BJ (cell line): ENCODE measurements at regions not wholly inside any gene's neighbourhood (a gene's known extent, or its start where the extent isn't known, plus 50 kb on each side); places are given as distances from the start of the nearest gene placed in this dataset.

Experiments used
- CTCF ChIA-PET: fragments of 350-600 bp; formaldehyde crosslinking; extraction: SDS; loops from one replicate; lab custom pipeline; 2021; ENCODE audit warnings: antibody characterized with exemption, inconsistent platforms; lab: Yijun Ruan, JAX
- POLR2A ChIA-PET: fragments of 300-600 bp; sonication (Branson Sonifier 250); formaldehyde crosslinking; extraction: SDS; loops from one replicate; lab custom pipeline; 2021; ENCODE audit warnings: antibody characterized with exemption; lab: Charles Lee
- DNase-seq: peaks from one replicate; pipeline ENCODE4 v3.0.0-alpha.2; 2011; ENCODE audit warnings: low read depth
- H3K27me3 ChIP-seq: 2 replicates; pipeline ENCODE4 v1.6.0; 2011; ENCODE audit warnings: low read length; ENCODE audit not compliant: control insufficient read depth, insufficient read depth
- H3K36me3 ChIP-seq: 2 replicates; pipeline ENCODE4 v1.5.1; 2011; ENCODE audit warnings: low read length; ENCODE audit not compliant: control insufficient read depth, insufficient read depth
- H3K4me3 ChIP-seq: 2 replicates; pipeline ENCODE4 v1.5.1; 2011; ENCODE audit warnings: low read depth, mild to moderate bottlenecking, control low read depth, low read length
- TF ChIP-seq, protein P1 (sequence below): IDR thresholded peaks from 2 replicates; pipeline ENCODE4 v1.5.1; 2011; ENCODE audit warnings: low read depth, mild to moderate bottlenecking, control low read depth, inconsistent platforms, low read length, moderate library complexity; ENCODE audit not compliant: insufficient read depth

DNA sequence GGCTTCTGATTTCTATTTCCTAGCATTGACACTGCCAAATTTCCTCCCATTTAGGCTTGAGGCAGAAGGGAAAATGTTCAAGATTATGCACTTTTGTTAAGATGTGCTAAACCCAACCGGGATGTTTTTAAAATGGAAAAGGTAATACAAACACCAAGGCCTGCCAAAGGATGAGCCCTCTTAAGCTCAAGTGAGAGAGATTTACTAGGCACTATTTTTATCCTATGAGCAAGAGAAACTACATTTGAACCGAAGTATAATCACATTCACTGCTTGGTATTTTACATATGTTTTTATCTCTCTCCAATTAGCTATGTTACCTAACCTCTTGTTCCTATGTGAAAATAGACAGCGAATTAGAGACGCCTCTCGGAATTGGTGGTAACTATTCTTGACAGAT, 295.8 kb downstream of the GABRB3 start:
- TF ChIP-seq, protein P1, sequence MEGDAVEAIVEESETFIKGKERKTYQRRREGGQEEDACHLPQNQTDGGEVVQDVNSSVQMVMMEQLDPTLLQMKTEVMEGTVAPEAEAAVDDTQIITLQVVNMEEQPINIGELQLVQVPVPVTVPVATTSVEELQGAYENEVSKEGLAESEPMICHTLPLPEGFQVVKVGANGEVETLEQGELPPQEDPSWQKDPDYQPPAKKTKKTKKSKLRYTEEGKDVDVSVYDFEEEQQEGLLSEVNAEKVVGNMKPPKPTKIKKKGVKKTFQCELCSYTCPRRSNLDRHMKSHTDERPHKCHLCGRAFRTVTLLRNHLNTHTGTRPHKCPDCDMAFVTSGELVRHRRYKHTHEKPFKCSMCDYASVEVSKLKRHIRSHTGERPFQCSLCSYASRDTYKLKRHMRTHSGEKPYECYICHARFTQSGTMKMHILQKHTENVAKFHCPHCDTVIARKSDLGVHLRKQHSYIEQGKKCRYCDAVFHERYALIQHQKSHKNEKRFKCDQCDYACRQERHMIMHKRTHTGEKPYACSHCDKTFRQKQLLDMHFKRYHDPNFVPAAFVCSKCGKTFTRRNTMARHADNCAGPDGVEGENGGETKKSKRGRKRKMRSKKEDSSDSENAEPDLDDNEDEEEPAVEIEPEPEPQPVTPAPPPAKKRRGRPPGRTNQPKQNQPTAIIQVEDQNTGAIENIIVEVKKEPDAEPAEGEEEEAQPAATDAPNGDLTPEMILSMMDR, result no peak
- POLR2A ChIA-PET, result no interaction called here
- Histone ChIP-seq H3K4me3 (no peak overlapping the region), H3K36me3 (no peaks in the 10 kb centered on the region), H3K27me3 (no peaks in the 10 kb centered on the region)
- no peak for DNase-seq
- CTCF ChIA-PET, result no interaction called here

DNA sequence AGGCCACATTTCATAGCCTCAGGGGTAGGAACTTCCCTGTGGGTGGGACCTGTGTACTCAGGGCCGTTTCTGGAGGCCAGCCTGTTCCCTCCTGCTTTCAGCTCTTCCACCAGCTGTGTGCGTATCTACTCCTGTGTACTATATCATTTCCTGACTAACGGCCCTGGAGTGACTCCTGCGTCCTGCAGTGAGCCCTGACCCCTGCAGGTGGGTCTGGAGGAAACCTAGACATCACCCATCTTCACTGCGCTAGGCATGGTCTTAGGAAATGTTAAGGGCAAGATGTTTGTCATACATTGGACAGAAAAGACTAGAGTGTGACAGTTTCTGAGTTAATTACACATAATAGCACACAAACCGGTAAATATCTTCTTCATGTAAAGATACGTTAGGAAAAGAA, 297.3 kb downstream of the GABRB3 start:
- CTCF ChIA-PET, result no interaction called here
- TF ChIP-seq, protein P1, result no peak
- Histone ChIP-seq H3K27me3 (no peaks in the 10 kb centered on the region), H3K36me3 (no peaks in the 10 kb centered on the region), H3K4me3 (no peak overlapping the region)
- no peak for DNase-seq
- POLR2A ChIA-PET, result no interaction called here

DNA sequence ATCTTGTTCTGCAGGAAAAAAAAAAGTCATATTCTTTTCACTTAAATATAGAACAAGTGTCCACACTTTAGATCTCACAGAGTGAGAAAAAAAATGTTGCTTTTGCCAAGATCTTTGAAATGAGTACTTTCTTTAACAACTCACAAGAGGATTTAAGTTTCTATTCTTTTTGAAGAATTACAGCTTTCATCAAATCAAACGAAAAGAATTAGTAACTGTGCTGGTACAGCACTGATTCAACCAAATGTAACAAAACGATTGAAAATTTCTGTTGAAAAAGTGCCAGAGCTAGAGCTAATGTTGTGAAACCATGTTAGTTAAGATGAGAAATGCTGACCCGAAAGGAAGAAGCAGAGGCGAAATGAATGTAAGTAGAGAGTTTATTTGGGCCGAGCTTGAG, 300.2 kb downstream of the GABRB3 start:
- H3K4me3 ChIP-seq, result no peak overlapping the region
- CTCF ChIA-PET, result no interaction called here
- H3K36me3 ChIP-seq, result no peaks in the 10 kb centered on the region
- DNase-seq, result no peak
- H3K27me3 ChIP-seq, result no peaks in the 10 kb centered on the region
- POLR2A ChIA-PET, result no interaction called here
- TF ChIP-seq, protein P1, result no peak

DNA sequence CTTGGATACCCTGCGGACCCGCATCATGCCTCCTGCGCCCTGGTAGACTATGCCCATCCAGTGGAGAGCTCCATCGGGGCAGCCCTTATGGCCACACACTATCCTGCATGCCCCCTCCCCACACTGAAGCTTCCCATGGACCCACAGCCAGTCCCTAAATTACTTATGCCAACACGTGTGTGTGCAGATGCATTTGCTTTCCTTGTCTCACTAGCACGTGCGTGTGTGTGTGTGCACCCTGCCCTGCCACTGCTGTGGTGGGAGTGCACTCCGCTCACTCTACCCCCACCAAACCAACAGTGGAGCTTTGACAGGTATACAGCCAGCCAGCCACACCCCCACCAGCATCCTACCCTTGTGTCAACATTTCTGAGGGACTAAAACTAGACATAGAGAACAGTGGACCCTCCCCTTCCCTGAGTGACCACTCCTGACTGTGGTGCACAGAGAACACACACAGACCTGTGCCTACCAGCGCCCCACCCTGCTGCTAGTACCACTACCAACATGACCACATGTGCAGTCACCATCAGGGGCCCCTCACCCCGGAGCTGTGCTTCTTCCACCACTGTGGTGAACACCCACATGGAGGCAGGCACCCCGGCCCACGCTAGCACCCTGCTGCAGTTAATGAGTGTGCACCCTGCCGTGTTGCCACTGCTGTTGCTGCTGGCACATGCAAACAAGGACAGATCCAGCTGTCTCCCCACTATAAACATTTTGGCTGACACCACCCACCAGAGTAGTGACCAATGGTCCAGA, 310.8 kb downstream of the GABRB3 start:
- TF ChIP-seq, protein P1, result no peak
- ChIA-PET CTCF (no interaction called here), POLR2A (no interaction called here)
- no peak for DNase-seq
- H3K27me3 ChIP-seq, result no peaks in the 10 kb centered on the region
- no peak overlapping the region for H3K4me3 ChIP-seq
- H3K36me3 ChIP-seq, result no peaks in the 10 kb centered on the region

DNA sequence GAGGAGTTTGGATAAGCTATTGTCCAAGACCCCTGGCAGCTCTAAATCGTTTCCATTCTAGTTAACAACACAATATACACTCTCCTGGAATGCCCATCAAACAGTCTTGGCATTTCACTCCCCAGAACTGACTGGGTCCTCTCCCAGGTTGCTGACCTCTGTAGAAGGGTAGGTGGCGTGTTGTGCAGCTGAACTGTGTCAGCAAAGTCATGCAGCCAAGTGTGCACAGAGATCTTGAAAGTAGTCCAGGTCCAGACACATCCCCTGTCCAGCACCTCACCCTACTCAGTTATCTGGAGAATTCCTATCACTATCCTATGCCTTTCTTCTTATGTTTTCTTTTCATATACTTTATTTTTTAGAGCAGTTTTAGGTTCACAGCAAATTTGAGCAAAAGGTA, 312.7 kb downstream of the GABRB3 start:
- DNase-seq, result no peak
- CTCF ChIA-PET, result no interaction called here
- Histone ChIP-seq H3K36me3 (no peaks in the 10 kb centered on the region), H3K4me3 (no peak overlapping the region), H3K27me3 (no peaks in the 10 kb centered on the region)
- TF ChIP-seq, protein P1, result no peak
- POLR2A ChIA-PET, result no interaction called here
